ENCODE measurements at regions not wholly inside any gene's neighbourhood (a gene's known extent, or its start where the extent isn't known, plus 50 kb on each side); places are given as distances from the start of the nearest gene placed in this dataset.
"Not testable (repeated sequence)": the region's sequence is repeated elsewhere in the genome, so short reads cannot be mapped to it uniquely, and the experiment has no call there.

DNA sequence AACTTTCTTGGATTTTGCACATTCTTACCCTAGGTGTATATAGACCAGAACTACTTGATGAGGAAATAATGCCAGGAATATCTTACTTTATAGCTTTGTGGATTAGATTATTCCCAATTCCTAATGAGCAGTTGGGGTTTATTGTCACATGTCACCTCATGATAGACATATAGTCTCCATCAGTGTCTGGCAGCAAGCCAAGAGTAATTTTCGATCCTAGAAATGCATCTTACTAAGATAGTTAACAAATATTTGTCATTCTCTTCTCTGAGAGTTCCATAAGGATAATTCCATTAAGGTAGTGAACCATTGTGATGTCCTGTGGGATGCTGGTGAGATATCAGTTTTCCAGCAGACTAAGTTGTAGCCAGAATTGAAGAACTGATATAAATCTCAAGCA is 1282.9 kb upstream of the B3GALT2 start:
- no peak for DNase-seq

DNA sequence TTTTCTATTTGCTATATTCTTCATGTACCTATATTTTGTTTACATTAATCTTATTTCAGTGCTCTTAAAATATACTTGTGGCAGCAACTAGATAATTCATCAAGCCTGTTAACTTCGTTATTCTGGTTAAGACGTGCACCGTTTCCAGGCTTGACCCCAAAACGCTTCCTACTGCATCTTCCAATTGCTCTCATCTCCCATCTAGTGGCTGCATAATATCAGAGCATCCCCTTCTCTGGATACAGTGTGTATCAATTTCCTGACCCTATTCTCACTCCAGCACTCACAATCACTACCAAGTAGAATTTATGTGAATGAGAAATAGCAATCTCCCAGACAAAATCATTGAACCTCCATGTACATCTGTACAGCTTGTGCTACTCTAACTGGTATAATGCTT is 1280.3 kb upstream of the B3GALT2 start:
- DNase-seq = no peak

DNA sequence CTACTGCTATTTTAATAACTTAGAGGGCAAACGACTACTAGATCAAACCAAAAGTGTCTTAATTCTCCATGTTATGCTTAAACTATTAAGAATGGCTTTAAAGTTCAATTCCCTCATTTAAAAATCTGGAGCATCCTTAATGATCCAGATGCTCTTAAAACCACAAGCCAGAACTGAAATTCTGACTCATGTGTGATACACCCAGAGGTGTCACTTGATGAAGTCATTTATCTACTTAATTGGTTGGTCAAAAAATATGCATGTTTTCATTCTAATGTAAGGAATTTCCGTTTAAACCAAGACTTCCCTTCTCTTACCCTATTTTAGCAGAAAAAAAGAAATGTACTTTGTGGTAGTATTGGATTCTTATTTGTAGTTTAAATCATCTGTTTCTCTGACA is 1261.2 kb upstream of the B3GALT2 start:
- DNase-seq = no peak

DNA sequence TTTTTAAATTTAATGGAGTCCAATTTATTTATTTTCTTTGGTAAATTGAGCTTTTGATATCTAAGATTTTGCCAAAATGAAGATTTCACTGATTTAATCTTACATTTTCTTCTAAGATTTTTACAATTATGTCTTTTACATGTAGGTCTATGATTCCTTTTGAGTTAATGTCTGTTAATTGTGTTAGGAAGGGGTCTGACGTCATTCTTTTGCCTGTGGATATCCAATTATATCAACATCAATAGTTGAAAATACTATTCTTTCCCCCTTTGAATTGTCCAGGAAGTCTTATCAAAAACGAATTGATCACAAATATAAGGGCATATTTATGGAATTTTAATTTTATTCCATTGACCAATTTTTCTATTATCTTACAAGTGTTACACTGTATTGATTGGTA is 1258.8 kb upstream of the B3GALT2 start:
- no peak for DNase-seq

DNA sequence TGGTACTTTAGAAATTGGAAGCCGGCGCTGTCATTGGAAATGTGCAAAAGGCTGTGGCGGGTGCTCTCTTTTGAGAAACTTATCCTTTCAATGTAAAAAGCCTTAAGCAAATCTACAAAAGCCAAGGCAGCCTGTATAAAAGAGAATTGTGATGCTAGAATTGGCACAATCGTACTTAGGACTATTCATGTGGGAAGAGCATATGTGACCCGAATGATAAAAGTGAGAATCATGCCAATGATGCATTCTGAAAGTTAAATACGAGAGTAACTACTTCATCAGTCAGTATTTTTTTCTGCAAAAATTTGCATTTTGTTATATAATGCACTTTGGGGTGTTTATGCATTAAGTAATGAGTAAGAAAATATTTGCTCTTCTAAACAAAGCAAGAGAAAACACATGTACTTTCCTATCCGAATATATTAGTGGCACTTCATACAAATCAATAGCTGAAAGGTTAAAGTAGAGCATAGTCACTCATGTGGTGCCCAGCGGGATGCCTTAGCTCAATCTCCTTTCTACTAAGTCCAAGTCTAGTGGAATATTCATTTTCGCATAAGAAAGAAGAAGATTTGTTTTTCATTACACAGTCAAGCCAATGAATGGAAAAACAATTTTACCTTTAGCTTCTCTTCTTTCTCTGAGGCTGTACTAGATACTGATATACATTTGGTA is 1256.6 kb upstream of the B3GALT2 start:
- no peak for DNase-seq

DNA sequence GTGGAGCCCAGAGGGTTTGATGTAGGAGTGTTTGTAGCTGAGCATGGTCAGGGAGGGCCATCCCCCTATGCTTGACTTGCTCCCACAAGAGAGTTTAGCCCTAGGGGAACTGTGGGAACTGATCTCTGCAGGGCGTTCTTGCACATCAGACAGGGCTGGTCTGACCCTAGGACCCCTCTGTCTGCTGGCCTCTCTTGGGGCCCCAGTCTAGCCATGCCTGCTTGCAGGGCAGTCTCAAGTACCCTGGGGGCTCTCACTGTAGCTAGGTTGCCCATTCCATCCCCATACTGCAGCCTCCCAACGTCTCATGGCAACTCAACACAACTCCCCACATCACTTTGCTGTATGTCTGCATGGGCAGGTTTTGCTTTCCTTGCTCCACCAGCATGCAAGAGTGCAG is 1250.7 kb upstream of the B3GALT2 start:
- no peak for DNase-seq

DNA sequence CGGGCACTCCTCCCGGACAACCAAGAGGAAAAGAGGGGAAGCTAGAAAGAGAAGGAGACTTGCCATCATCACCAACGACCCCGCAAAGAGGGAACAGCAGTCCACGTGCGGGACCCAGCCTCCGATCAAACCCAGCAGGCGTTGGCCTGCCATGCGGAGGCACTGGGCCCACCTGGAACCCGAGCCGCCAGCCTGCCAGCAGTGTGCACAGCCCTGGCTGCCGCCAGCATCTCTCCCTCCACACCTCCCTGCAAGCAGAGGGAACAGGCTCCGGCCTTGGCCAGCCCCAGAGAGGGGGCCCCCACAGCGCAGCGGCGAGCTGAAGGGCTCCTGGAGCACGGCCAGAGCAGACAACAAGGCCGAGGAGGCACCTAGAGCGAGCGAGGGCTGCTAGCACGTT is 1244.7 kb upstream of the B3GALT2 start:
- no peak for DNase-seq

DNA sequence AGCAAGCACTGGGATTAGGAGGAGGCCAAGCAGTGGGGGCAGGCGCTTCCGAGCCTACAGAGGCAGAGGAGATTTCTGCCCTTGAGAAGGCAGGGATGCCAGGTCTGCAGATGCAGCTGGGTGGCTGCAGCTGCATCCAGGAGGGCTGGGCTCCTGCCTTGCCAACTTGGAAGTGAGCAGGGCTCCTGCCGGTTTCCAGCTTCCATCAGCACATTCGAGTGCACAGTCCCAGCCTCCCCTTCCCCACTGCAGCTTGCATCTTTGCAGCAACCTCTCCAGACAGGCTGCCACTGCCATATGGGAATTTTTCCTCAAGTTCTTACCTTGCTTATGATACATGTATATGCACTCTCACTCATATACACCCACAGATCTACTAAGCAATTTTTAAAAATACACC is 1234.3 kb upstream of the B3GALT2 start:
- DNase-seq = no peak

DNA sequence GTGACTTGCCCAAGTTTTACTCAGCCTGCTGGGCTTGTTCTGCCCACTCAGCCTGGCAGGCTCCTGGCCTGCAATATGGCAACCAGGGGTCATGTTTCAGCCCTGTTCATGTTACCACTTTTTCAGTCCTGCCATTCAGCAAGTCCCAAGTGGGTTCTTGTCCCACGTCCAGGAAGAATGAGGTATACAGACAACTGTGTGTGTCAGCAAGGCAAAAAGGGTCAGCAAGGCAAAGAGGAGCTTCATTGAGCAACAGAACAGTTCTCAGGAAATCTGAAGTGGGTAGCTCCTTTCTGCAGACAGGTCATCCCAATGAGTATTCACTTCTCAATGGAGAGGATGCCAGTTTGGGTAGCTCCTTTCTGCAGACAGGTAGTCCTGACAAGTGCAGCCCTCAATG is 1233.3 kb upstream of the B3GALT2 start:
- no peak for DNase-seq

DNA sequence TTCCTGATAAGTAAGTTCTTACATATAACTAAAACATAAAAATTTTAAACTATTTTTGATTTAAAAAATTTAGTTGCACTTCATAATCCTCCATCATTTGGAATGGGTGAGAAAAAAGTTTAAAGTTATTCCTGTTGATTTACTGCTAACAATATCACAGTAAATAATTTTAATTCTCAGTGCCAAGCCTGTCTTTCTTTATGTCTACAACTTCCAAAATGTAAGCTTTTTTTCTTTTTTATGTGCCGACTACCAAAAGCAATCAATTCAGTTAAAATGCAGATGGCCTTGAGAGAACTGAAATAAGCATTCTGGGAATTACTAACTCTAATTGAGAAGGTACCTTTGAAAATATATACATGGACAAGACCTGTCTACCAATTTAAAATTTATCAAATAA is 1224.3 kb upstream of the B3GALT2 start:
- no peak for DNase-seq

DNA sequence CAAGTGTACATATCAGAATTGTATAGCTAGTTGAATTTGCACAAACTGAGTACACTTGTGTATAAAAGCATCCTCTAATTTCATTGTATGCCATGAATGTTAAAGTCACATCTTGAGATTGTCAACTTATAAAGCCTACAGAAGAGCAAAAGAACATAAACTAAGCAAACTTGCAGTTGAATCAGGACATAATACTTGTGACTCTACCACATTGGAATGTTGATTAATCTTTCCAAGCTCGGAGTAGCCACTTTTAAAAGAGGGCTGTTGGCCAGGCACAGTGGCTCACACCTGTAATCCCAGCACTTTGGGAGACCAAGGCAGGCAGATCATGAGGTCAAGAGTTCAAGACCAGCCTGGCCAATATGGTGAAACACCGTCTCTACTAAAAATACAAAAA is 1220.8 kb upstream of the B3GALT2 start:
- not testable (repeated sequence) for DNase-seq

DNA sequence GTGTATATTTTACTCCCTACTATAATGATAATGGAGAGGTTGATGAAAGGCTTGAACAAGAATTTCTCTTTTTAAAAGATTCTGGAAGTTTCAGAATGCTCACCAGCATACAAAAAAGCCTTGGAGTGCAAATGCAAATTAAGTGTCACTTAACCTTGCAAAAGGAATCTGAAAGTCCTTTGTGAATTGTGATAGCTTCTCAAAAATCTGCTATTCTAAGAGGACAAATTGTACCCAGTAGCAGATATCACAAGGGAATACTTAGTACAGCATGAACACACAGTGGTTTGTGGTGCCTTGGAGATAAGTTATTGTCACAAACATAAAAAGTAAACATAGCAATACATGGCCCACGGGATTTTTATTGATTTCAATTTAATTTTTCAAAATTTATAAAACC is 1208.3 kb upstream of the B3GALT2 start:
- no peak for DNase-seq

DNA sequence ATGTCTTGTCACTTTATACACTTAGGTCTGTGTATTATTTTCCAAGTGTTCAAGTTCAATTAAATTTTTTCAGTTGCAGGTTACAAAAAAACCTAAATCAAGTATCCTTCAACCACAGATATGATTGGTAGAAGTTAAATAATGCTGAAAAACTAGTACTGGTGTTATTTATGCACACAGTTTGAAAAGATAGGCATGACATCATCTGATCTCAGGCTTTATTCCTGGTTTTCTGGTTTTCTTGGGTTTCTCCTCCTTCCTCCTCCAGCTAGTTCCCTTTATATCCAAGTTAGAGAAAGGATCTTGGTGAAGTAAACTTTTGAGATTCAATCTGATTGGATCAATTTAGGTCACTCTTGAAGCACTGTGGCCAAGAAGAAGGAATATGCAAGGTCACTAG is 1201.1 kb upstream of the B3GALT2 start:
- no peak for DNase-seq

DNA sequence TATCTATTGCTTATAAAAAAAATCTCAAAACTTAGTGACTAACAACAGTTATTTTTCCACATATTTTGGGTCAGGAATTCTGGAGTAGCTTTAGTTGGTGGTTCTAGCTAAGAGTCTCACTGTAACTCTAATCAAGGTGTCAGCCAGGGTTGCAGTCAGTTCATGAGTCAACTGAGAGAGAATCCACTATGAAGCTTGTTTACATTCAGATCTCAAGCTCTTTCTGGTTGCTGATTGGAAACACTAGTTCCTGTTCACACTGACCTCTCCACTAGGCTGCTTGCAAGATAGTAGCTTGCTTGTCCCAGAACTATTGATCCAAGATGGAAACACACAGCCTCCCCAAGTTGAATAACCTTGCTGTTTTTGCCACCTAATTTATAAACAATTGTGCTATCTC is 1192.1 kb upstream of the B3GALT2 start:
- DNase-seq = no peak

DNA sequence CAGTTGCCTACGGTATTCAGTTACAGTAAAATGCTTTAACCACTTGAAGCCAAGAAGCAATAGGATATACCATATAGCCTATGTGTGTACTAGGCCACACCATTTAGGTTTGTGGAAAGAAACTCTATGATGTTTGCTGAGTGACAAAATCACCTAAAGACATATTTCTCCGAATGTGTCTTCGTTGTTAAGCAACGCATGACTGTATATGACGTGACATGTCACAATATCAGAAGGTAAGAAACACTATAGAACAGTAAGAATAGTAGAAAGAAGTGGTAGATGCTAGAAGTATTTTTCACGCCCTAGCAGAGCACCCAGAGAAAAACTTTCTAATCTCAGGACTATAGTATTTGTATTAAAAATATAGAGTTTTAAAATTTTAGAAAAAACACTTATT is 1188.2 kb upstream of the B3GALT2 start:
- no peak for DNase-seq

DNA sequence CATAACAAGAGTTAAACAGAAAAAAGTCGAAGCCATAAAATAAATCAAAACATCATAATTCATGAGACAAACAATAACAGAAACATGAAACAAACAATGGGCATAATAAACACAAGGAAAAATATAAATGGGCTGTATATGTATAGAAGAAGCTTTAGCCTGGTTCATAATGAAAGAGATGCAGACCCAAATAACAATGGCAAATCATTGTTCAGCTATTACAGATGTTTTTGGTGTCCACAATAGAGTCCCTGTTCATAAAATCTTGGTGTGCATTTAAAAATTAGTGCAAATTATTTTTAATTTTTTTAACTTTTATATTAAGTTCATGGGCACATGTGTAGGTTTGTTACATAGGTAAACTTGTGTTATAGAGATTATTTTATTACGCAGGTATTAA is 1185.9 kb upstream of the B3GALT2 start:
- DNase-seq = no peak

DNA sequence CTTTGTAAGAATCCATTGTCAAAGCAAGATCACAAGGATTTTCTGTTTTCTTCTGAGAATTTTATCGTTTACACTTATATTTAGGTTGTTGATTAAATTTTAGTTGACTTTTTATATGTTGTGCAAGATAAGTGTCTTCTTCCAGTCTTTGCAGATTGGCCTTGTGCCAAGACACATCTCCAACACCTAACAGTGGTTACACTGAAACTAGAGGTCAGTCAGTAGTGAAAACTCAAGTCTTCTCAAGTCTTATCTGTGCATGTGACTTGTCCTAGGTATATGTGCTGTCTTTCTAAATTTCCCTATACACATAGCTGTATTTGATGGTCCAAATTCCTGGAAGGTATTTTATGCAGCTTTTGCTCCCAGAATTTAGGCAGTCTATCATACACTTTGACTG is 1183.2 kb upstream of the B3GALT2 start:
- no peak for DNase-seq

DNA sequence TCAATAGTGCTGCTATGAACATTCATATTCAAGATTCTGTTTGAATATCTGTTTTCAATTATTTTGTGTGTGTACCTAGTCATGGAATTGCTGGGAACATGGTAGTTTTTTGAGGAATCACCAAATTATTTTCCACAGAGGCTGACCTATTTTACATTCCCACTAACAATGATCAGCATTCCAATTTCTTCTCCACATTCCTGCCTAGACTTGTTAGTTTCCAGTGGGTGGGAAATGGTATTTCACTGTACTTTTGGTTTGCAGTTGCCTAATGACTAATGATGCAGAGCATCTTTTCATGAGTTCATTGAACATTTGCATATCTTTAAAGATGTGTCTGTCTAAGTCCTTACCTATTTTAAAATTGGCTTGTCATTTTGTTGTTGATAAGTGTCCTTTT is 1182.6 kb upstream of the B3GALT2 start:
- no peak for DNase-seq

DNA sequence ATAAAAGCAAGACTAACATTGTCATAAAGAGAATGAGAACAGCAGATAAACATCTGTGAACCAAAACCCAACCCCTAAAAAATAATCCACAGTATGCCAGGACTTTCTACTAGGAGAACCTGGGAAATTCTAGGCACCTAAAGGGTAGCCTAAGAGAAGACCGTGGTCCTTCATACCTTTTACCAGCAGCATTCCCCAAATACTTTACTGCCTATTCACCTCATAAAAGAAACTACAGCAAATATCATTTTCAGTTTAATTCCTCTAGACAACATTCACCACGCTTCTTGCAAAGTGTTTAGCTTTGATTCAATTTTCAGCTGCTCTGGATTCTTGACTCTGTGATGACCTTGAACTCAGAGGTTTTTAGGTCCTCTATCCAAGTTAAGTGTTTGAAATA is 1180.7 kb upstream of the B3GALT2 start:
- no peak for DNase-seq

DNA sequence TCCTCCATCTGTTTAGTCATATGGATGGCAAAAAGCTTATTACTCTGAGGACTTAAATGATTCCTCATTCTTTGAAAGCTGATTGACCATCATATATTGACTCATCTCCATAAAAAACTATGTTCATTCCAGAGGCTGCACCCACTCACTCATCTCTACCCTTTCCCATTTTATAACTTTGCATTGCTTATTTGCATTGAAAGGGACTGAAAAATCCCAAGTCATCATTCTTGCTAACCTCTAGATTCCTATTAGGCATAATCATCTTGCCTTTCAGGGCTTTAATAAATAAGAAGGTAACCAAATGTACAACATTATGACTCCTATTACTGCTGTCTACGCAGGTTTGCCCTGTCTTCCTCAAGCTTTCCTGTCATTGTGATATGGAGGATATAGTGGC is 1180.3 kb upstream of the B3GALT2 start:
- DNase-seq = no peak

DNA sequence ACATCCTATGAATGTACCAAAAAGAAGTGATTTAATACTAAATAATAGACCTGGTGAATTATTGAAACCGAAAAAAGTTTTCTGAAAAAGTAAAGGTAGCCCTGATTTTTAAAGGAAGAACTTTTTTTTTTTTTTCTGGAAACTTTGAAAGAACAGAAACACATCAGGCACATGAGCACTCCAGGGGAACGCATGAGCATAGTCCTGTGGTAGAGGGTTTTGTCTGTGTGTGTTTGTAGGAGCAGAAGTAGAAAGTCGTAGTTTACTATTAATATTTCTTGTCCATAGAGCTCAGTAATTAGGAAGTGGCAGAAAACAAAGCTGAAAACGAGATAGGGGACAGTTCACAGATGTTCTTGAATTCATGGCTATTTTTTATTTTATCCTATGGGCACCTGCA is 1175.9 kb upstream of the B3GALT2 start:
- no peak for DNase-seq

DNA sequence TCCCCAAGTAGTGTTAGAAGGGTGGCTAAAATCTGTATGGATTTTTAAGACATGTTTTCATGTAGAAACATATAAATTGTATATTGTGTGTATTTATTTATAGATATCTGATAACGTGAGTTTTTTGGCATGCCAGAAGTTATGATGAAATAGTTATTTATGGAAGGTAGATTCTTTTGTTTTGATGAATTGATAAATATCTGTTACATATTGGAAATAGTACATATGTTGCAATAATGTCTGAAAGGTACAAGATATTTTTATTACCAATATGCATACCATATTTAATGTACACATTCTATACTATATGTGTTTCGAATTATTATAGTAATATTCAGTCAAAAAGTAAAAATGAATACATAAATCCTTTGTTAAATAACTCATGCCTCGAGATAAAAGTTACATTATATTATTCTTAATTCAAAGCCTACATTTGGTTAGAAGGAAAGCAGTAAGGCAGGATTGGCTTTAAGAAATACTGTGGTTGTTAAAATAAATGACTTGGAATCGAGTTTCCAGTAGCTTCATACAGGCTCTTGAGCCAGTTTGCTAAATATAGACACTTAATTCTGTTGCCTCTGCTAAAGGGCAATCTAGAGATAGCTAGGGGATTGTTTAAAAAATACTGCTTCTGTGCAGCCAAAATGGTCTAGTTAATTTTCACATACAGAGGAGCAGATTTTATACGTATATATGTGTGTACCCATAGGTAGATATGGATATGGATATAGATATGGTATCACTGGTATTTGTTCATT is 1175.1 kb upstream of the B3GALT2 start:
- DNase-seq = no peak

DNA sequence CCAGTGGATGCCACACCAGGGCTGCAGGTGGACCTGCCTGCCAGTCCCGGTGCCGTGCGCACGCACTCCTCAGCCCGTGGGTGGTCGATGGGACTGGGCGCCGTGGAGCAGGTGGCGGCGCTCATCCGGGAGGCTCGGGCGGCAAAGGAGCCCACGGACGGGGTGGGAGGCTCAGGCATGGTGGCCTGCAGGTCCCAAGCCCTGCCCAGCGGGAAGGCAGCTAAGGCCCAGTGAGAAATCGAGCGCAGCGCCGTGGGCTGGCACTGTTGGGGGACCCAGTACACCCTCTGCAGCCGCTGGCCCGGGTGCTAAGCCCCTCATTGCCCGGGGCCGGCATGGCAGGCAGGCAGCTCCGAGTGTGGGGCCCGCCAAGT is 1171.8 kb upstream of the B3GALT2 start:
- no peak for DNase-seq

DNA sequence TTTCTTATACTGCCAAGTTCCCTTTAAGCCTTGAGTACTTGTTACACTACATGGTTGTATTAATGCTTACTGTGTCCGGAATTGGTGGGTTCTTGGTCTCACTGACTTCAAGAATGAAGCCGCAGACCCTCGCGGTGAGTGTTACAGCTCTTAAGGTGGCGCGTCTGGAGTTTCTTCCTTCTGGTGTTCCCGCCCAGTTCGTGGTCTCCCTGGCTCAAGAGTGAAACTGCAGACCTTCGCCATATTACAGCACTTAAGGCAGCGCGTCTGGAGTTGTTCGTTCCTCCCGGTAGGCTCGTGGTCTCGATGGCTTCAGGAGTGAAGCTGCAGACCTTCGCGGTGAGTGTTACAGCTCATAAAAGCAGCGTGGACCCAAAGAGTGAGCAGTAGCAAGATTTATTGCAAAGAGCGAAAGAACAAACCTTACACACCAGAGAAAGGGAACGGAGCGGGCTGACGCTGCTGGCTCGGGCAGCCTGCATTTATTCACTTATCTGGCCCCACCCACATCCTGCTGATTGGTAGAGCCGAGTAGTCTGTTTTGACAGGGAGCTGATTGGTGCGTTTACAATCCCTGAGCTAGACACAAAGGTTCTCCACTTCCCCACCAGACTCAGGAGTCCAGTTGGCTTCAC is 1171.3 kb upstream of the B3GALT2 start:
- DNase-seq = not testable (repeated sequence)

Measured in activated effector memory CD4-positive, alpha-beta T cell treated with Interleukin-2 at 50 U/mL for 16 hours (primary cell).